ENCODE measurements at regions not wholly inside any gene's neighbourhood (a gene's known extent, or its start where the extent isn't known, plus 50 kb on each side); places are given as distances from the start of the nearest gene placed in this dataset.
"Not testable (repeated sequence)": the region's sequence is repeated elsewhere in the genome, so short reads cannot be mapped to it uniquely, and the experiment has no call there.

DNA sequence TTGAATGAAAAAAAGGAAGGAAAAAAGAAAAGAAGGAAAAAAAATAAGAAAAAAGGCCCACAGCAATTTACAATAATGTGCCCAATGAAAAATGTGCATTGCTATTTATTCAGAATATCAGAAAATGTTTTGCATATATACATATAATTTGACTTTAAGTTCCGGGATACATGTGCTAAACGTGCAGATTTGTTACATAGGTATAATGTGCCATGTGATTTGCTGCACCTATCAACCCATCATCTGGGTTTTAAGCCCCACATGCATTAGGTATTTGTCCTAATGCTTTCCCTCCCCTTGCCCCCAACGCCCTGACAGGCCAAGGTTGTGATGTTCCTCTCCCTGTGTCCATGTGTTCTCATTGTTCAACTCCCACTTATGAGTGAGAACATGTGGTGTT is 738.0 kb upstream of the CDH6 start:
- not testable (repeated sequence) for DNase-seq

- DNase-seq, result no peak
Observed at GRCh38 chr5:30453168-30453567, 740.3 kb upstream of the CDH6 start.

DNA sequence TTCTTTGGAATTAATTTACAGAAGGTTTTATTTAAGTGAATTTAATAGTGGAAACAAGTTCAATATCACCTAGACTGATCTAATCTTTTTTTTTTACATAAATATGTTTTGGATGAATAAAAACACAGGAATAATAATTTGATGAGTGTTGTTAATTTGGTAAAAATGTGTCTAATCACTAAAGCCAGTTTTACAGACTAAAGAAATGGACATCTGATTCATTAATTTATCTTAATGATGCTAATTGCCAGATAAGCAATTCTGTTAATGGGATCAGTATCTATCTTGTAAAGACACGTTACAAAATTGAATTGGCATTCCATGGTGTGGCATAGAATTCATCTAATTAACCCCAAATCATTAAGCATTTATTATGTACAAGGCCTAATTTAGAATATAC is 743.3 kb upstream of the CDH6 start:
- DNase-seq, result no peak

DNA sequence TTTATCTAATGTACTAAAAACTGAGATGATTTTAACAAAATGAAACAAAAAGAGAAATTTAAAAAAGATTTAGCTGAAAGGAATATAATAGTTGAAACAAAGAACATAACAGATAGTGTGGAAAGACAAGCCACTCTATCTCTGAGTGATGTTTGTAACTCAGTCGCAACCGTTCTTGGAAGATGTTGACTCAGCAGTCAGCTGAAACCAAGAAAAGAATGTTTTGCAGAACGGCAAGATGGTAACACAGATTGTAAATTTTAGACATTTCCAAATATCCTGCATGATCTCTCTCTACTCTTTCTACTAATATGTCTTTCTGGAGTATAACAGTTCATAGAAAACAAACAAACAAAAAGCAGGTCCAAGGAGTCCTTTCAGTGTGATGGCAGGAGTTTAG is 746.1 kb upstream of the CDH6 start:
- DNase-seq, result no peak

GRCh38 chr5:30446456-30446855 is 747.0 kb upstream of the CDH6 start:
- DNase-seq, result no peak

DNA sequence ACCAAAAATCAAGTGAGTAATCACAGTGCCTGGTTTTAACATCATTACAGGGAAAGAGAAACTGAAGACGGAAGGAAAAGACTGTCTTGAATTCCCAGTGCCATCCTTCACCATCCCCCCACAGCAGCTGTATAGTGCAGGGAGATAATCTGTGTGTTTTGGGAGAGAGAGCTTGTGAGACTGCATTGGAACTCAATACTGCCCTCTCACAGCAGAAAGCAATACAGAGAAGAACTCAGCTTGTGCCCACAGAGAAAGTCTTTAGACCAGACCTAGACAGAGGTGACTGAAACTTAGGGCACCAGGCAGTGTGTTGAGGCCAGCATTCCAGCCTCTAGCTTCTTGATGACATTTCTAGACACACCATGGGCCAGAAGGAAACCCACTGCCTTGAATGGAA is 754.7 kb upstream of the CDH6 start:
- no peak for DNase-seq

- no peak for DNase-seq
Observed at GRCh38 chr5:30436691-30437090, 756.8 kb upstream of the CDH6 start.

GRCh38 chr5:30428866-30429407 is 764.5 kb upstream of the CDH6 start:
- DNase-seq, result not testable (repeated sequence)

DNA sequence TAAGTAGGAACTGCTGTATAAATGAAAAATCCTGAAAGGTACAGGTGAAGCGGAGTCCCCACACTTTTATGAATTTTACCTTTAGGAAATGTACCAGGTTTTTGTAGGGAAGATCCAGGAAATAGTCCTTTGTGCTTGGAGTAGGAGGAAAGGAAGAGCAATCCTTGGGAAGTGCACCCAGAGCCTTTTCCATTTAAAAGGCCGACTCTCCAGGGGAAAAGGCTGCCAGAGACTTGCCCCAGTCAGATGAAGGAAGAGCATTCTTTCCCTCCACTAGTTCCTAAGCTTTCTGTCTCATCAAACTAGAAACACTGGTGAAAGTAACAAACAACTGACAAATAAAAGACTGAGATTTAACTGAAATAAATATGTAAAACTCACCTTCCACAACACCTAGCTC is 779.4 kb upstream of the CDH6 start:
- DNase-seq, result no peak

DNA sequence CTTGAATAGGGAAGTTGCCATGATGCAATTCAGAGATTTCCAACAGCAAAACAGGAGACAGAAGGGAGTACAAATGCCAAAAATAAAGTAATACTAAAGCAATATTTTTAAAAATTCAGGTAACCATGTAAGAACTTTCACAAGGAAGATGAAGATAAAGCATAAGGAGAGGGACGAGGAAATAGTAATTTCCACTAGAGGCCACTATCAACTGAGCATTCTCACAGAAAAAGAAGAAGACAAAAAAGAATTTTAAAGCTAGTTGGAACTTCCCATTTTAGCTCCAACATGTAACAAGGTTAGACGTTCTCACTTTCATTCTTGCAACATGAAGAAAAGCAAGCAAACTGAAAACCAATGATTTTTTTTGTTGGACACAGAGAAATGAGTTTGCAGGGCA is 779.9 kb upstream of the CDH6 start:
- no peak for DNase-seq

DNA sequence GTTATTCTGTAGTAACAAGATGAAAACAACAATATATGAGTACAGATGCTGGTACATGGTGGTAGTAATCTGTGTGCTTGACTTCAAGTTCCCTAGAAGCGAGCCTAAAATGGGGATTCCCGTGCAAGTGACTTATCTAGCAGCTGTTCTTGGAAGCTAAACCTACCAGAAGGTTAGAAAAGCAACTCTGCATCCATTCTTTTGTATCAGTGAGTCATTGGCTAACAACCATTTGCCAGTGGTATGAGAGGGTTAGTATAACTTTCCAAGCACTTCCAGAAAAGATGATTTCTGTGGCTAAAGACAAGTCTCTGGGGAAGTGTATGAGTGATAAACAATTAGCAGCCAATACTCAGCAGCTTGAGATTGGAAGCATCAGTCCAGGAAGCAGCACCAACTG is 787.7 kb upstream of the CDH6 start:
- DNase-seq, result no peak

DNA sequence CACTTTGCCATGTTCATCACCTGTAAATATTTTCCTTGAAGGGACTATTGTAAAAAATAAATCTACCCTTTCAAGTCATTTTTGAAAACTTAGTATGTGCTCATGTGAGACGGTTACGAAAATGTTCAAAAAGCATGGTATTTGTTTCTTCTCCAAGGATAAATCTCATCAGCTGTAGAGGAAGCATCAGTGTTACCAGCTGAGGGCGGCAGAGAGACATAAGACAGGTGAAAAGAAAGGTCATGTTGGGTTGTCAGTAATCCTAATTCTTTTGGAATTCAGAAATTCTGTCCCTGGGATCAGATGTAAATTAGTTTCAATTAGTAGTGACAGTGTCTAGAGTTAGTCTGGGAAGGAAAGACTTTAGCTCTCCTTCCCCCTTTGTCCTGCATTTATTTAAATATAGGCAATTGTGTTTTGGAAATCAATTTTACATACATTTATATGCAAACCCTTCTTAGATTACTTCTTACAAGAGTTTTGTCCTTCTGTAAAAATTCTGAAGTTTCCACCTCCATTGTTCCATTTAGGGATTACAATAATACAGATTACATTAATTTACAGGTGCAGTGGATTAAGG is 791.9 kb upstream of the CDH6 start:
- DNase-seq, result peak; percentile 77

- no peak for DNase-seq
Observed at GRCh38 chr5:30398423-30398822, 795.1 kb upstream of the CDH6 start.

DNA sequence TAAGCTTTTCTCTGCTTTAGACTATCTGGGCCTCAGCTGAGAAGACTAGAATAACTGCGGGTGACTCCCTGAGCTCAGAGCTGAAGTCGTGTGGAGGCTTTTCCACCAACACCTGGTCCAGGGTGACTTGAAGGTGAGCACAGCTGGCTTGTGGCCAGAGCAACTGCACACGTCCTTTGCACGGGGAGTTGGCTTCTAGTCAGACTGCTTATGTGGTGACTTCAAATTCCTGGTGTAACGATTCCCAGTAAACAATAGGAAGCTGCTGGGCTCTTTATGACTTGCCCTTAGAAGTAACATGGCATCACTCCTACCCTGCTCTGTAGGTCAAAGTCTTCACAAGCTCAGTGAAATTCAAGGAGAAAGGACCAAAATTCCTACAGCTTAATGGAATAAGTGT is 800.6 kb upstream of the CDH6 start:
- DNase-seq, result no peak

- DNase-seq, result no peak
Observed at GRCh38 chr5:30390095-30390494, 803.4 kb upstream of the CDH6 start.

GRCh38 chr5:30387974-30388632 is 805.4 kb upstream of the CDH6 start:
- no peak for DNase-seq

- DNase-seq, result no peak
Observed at GRCh38 chr5:30385754-30386153, 807.7 kb upstream of the CDH6 start.

GRCh38 chr5:30384171-30384570 is 809.3 kb upstream of the CDH6 start:
- DNase-seq, result no peak

GRCh38 chr5:30380228-30380627 is 813.3 kb upstream of the CDH6 start:
- no peak for DNase-seq

GRCh38 chr5:30376848-30377247 is 816.6 kb upstream of the CDH6 start:
- DNase-seq, result no peak

DNA sequence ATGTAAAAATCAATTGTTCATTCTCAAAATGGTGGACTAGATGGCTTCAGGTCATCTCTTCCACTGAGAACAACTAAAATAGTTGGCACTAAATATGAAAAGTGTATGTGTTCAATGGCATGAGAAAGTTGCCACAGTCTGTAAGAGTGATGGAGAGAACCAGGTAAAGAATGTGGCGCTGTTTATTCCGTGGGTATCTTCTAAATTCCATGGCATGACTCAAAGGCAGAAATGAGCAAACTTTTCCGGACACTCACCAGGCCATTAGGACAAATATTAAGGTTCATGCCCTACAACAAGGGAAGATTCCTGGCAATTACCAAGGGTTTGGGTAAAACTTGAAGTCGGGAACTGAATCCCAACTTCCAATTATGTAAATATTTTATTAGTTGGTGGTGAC is 825.4 kb upstream of the CDH6 start:
- no peak for DNase-seq

DNA sequence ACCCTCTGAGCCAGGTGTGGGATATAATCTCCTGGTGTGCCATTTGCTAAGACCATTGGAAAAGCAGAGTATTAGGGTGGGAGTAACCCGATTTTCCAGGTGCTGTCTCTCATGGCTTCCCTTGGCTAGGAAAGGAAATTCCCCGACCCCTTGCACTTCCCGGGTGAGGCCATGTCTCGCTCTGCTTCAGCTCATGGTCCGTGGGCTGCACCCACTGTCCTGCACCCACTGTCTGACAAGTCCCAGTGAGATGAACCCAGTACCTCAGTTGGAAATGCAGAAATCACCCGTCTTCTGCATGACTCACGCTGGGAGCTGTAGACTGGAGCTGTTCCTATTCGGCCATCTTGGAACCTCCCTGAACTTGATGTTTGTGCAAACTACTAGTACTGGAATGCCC is 828.5 kb upstream of the CDH6 start:
- DNase-seq, result not testable (repeated sequence)

DNA sequence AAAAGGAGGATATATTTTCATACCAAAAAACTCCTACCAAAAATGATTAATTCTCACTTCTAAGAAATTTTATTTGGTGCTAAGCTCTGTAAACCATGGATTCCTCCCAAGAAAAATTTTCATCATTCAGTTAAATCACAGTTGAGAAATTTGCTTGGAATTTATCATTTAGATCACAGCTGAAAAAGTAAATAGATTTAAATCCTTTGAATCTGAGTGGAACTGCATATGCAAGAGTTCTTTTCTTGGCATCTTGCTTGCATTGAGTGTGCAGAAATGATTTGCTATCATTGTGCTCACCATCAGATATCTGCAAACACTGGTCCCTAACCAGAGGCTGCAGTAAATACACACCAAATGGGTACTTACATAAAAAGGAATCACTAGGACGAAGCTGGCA is 836.1 kb upstream of the CDH6 start:
- DNase-seq, result no peak

DNA sequence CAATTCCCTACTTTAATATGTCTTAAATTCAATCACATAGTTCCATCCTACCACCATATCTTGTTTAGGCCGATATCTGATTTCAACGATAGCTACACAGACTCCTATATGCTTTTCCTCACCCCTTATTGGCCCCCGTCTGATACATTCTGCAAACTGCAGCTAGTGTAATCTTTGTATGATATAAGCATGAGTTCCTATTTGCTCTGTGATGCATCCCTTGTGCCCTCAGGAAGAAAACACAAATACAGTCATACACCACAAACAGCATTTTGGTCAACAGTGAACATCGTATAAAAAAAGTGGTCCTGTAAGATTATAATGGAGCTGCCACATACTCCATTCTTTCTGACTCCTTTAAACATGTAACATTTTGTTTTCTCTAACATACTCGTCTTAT is 837.8 kb upstream of the CDH6 start:
- DNase-seq, result no peak

DNA sequence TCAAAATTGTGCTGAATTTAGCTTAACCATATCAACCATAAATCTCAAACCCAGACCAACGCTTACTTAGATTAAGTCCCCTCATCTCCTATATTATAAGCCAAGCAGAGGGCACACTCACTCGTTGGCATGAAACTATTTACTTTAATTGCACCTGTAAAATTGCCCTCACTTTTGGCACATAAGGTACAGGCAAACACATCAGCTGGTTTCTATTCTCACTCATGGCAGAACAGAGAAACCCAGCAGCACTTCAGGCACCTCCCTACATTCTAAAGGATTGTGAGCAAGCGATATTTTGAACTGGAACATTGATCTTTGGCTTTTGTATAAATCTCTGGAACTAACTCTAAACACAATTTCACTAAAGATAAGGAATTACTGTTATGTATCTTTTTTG is 845.6 kb upstream of the CDH6 start:
- no peak for DNase-seq

Data from eye (tissue), 1 donor.